Liver (tissue), 3 donors: ENCODE measurements at regions not wholly inside any gene's neighbourhood (a gene's known extent, or its start where the extent isn't known, plus 50 kb on each side); places are given as distances from the start of the nearest gene placed in this dataset.

Experiments used
- FOXA1 ChIP-seq: IDR thresholded peaks from 2 replicates; pipeline ENCODE4 v1.6.1; 2016; ENCODE audit warnings: antibody characterized with exemption
- FOXA2 ChIP-seq: IDR thresholded peaks from 2 replicates; pipeline ENCODE4 v1.6.1; 2016; ENCODE audit warnings: antibody characterized with exemption
- HNF4A ChIP-seq, 2 donors: conservative IDR thresholded peaks; 2 replicates each; pipeline ENCODE4 v1.6.1; 2016; ENCODE audit warnings: antibody characterized with exemption in 2 of 2, mild to moderate bottlenecking in 2 of 2
- RAD21 ChIP-seq, 2 donors: IDR thresholded peaks; 2 replicates each; pipeline ENCODE4 v1.6.1; 2016; ENCODE audit warnings: antibody characterized with exemption in 2 of 2, mild to moderate bottlenecking in 2 of 2
- TAF1 ChIP-seq: conservative IDR thresholded peaks from 2 replicates; pipeline ENCODE4 v1.6.1; 2016; ENCODE audit warnings: antibody characterized with exemption, mild to moderate bottlenecking
- YY1 ChIP-seq: IDR thresholded peaks from 2 replicates; pipeline ENCODE4 v1.6.1; 2016; ENCODE audit warnings: antibody characterized with exemption, mild to moderate bottlenecking
- TF ChIP-seq, protein P1 (sequence below): fragments of 150-350 bp; IDR thresholded peaks from 2 replicates; pipeline ENCODE4 v1.5.1; 2017; ENCODE audit warnings: improper control_type of control experiment, low read depth, low read length; ENCODE audit not compliant: missing input control
- TF ChIP-seq, protein P2 (sequence below): IDR thresholded peaks from 2 replicates; pipeline ENCODE4 v1.6.1; 2016; ENCODE audit warnings: antibody characterized with exemption
- donor health status: healthy.
- donor health status: healthy.

DNA sequence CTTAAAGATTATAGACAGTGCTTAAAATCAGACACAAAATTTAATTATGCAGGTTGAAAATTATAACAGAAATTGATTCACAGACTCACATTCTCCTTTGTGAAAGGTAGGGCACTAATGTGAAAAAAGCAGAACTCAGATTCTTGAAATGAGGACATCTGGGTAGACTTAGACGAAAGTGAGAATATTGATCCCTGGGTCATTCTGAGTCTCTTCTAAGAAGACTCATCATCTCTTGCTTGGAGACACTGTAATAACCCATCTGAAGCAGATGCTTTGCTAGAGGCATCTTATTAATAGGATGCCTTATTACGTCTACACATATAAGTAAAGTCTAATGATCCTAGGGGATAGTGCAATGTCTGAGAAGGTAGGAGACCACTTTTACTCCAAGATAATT is 274.4 kb downstream of the HINT1 start:
- TF ChIP-seq, protein P1, sequence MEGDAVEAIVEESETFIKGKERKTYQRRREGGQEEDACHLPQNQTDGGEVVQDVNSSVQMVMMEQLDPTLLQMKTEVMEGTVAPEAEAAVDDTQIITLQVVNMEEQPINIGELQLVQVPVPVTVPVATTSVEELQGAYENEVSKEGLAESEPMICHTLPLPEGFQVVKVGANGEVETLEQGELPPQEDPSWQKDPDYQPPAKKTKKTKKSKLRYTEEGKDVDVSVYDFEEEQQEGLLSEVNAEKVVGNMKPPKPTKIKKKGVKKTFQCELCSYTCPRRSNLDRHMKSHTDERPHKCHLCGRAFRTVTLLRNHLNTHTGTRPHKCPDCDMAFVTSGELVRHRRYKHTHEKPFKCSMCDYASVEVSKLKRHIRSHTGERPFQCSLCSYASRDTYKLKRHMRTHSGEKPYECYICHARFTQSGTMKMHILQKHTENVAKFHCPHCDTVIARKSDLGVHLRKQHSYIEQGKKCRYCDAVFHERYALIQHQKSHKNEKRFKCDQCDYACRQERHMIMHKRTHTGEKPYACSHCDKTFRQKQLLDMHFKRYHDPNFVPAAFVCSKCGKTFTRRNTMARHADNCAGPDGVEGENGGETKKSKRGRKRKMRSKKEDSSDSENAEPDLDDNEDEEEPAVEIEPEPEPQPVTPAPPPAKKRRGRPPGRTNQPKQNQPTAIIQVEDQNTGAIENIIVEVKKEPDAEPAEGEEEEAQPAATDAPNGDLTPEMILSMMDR = no peak
- TF ChIP-seq TAF1 (no peak), FOXA1 (no peak), RAD21 (IDR thresholded peaks at IDR 0.05) (no peak), HNF4A (conservative IDR thresholded peaks at IDR 0.05) (no peak), YY1 (no peak), FOXA2 (no peak)
- TF ChIP-seq, protein P2, sequence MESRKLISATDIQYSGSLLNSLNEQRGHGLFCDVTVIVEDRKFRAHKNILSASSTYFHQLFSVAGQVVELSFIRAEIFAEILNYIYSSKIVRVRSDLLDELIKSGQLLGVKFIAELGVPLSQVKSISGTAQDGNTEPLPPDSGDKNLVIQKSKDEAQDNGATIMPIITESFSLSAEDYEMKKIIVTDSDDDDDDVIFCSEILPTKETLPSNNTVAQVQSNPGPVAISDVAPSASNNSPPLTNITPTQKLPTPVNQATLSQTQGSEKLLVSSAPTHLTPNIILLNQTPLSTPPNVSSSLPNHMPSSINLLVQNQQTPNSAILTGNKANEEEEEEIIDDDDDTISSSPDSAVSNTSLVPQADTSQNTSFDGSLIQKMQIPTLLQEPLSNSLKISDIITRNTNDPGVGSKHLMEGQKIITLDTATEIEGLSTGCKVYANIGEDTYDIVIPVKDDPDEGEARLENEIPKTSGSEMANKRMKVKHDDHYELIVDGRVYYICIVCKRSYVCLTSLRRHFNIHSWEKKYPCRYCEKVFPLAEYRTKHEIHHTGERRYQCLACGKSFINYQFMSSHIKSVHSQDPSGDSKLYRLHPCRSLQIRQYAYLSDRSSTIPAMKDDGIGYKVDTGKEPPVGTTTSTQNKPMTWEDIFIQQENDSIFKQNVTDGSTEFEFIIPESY = no peak
